Right hindlimb (tissue), 1 donor: ENCODE measurements at regions not wholly inside any gene's neighbourhood (a gene's known extent, or its start where the extent isn't known, plus 50 kb on each side); places are given as distances from the start of the nearest gene placed in this dataset.

ENCODE experiments used
- DNase-seq: peaks from one replicate; pipeline ENCODE4 v3.0.0-alpha.2; 2018

GRCh38 chr15:29208836-29209235, 60.8 kb downstream of the NSMCE3 start:
- no peak for DNase-seq

- peak; percentile 43 for DNase-seq
Measured at GRCh38 chr15:29208352-29208751, 61.3 kb downstream of the NSMCE3 start.

- DNase-seq, result no peak
Measured at GRCh38 chr15:29207758-29208108, 61.9 kb downstream of the NSMCE3 start.

DNA sequence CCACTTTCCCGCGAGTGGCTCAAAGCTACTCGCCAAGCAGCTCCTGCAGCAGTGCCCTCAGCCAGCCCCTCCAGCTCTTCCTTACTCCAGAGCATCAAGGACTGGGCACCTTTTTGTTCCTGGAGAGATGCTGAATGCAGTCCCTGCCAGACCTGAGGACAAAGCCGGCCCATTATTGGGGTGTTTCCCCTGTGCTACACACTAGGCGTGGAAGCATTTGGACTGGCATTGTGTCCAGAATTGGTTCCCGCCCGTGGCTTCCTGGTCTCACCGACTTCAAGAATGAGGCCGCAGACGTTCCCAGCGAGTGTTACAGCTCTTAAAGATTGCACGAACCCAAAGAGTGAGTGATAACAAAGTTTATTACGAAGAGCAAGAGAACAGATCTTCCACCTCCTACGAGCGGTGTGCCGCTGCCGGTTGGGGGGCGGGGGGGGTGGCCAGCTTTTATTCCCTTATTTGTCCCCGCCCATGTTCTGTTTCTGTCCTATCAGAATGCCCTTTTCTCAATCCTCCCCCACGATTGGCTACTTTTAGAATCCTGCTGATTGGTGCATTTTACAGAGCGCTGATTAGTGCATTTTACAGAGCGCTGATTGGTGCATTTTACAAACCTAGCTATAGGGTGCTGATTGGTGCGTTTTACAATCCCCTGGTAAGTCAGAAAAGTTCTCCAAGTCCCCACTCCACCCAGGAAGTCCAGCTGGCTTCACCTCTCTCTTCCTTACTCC, 62.4 kb downstream of the NSMCE3 start:
- DNase-seq, result no peak

- DNase-seq, result no peak
Measured at GRCh38 chr15:29205186-29205585, 64.4 kb downstream of the NSMCE3 start.

DNA sequence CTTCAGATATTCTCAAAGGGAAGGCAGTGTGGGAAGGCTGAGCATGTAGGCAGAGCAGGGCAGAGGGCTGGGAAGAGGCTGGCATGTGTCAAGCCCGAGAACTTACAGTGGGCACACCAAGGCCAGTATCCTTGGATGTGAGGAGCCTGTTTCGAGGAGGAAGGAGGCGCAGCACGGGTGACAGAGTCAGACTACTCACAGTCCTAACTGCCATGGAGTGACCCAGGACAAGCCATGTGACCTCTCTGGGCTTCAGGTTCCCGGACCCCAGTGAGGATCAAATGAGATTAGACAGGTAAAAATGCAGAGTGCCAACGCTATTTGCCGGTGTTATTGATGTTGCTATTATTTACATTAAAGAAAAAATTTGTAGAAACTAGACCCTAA, 65.3 kb downstream of the NSMCE3 start:
- no peak for DNase-seq

DNA sequence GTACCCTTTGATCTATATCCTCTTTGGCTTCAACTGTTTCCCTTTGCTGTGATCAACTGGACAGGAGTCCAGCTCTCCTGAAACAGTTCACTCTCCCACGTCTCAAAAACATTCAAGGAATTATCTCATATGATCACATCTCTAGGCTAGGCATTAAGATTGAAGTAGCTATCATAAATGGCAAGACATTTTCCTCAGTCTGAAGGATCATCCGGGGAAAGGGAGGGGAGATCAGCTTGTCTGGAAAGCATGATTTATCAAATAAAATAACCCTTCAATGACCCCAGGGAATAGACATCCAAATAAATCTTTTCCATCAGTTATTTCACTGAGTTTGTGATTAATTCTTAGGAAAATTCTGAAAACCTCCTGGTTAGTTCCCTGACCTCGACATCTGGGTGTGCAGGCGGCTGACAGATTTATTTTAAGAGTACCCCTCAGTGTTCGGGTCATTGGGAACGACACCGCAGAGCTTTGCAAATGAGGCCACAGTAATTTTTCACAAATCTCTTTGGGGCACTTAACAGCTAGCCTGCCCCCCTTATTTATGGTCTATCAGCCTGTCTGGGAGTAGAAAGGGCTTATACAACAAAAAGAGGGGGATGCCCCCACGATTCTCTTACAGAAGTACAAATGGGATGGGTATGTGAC, 65.8 kb downstream of the NSMCE3 start:
- no peak for DNase-seq

- DNase-seq, result no peak
Measured at GRCh38 chr15:29196722-29197121, 72.9 kb downstream of the NSMCE3 start.

DNA sequence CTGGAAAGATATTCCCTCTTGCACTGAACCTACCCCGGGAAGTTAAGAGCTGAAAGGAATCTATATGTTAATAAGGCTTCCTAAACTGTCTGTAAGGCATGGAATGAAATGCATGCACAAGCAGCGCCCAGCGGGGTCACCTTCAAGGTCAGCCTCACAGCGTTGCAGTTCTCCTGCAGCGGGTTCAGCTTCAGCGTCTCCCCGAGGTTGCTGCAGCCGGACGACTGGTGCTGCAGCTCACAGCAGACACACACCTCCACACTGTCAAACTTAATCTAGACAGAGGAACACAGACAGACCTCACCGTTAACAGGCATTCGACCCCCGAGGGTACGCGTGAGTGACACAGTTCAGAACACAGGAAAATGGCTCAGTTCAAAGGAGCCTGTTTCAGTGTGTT, 73.3 kb downstream of the NSMCE3 start:
- no peak for DNase-seq

DNA sequence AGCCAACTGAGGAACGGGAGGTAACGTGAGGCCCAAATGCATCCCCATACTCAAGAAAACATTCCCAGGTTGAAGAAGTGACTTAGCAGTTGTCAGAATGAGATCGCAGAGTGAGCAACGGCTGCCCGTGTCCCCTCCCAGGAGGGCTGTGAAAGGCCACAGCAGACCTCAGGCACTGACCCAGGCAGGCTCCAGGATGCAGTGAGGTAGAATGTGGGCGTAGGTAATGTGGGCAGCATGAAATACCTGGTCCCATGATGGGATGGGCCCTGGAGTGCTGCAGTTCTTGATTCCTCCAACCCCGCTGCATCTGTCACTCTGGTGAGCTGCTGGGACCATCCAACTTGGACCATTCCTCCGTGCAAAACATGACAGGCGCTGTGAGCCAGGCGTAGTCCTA, 74.8 kb downstream of the NSMCE3 start:
- no peak for DNase-seq

DNA sequence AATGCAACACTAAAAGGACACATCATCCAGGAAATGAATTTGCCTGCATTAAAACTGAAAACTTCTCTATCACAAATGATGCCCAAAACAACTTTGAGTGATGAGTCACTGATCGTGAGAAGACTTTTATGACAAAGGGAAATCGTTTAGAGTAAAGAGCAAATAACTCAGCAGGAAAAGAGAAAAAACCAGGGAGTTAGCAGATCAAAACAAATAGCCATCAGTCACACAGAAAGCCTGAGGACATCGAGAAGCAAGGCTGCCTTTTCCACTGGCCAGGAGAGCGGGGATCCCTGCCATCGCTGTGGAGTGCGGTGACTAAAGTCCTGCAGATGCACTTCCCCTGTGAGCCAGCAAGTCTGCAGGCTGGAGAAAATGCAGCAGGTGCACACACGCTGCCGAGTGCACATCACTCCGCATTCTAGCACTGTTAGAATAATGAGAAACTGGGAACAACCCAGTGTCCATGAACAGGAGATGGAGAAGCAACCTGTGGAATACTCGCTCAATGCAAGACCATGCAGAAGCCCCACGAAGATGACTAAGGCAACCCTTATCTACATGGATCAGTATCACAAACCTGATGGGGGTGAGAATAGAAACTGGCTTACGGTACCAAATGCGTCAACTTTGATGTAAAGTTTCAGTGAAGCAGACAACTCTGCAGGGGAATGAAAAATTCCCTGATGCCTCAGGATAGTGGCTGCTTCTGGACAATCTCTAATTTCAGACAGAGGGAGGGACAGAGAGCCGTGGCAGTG, 86.4 kb downstream of the NSMCE3 start:
- no peak for DNase-seq

- DNase-seq, result no peak
Measured at GRCh38 chr15:29182590-29182989, 87.0 kb downstream of the NSMCE3 start.

- no peak for DNase-seq
Measured at GRCh38 chr15:29172742-29173725, 96.6 kb downstream of the NSMCE3 start.

GRCh38 chr15:29170521-29170920, 99.1 kb downstream of the NSMCE3 start:
- no peak for DNase-seq
